PC-9 (cell line): ENCODE measurements at regions not wholly inside any gene's neighbourhood (a gene's known extent, or its start where the extent isn't known, plus 50 kb on each side); places are given as distances from the start of the nearest gene placed in this dataset.

Experiments used
- EZH2 ChIP-seq: fragments of 200-600 bp; sonication (generic); IDR thresholded peaks from 2 replicates; pipeline ENCODE4 v1.8.0; 2017; ENCODE audit warnings: antibody characterized with exemption, low read depth
- TF ChIP-seq, protein P1 (sequence below): fragments of 200-600 bp; sonication (generic); conservative IDR thresholded peaks from 2 replicates; pipeline ENCODE4 v1.6.1; 2017; ENCODE audit warnings: mixed run types, antibody characterized with exemption, mild to moderate bottlenecking, moderate library complexity

DNA sequence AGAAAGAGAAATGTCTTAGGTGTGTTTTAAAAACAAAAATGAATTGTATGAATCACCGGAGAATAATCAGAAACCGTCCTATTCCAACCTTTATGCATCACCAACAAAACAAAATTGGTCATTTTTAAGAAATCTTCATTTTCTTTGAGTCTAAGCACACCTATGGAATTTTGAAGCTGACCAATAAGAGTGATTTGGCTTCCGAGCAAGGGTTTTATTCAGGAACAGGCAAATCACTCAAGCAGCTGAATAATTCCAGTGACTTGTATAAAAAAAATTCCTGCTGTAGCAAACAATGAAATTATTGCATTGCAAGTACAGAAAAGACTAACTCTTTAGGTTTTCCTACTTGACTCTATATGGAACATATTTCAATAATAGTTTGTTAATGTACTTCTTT is 83.8 kb upstream of the FNDC3B start:
- TF ChIP-seq, protein P1, sequence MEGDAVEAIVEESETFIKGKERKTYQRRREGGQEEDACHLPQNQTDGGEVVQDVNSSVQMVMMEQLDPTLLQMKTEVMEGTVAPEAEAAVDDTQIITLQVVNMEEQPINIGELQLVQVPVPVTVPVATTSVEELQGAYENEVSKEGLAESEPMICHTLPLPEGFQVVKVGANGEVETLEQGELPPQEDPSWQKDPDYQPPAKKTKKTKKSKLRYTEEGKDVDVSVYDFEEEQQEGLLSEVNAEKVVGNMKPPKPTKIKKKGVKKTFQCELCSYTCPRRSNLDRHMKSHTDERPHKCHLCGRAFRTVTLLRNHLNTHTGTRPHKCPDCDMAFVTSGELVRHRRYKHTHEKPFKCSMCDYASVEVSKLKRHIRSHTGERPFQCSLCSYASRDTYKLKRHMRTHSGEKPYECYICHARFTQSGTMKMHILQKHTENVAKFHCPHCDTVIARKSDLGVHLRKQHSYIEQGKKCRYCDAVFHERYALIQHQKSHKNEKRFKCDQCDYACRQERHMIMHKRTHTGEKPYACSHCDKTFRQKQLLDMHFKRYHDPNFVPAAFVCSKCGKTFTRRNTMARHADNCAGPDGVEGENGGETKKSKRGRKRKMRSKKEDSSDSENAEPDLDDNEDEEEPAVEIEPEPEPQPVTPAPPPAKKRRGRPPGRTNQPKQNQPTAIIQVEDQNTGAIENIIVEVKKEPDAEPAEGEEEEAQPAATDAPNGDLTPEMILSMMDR = no peak
- no peak for TF ChIP-seq EZH2
